Mesendoderm (in vitro differentiated cells): ENCODE measurements at regions not wholly inside any gene's neighbourhood (a gene's known extent, or its start where the extent isn't known, plus 50 kb on each side); places are given as distances from the start of the nearest gene placed in this dataset.

ENCODE experiments used
- DNase-seq: peaks from one replicate; pipeline ENCODE4 v3.0.0; 2013
- H2AK5ac ChIP-seq: 2 replicates; pipeline ENCODE4 v1.6.1; 2013; ENCODE audit warnings: low read length, inconsistent platforms
- H2BK120ac ChIP-seq: 2 replicates; pipeline ENCODE4 v1.6.1; 2013; ENCODE audit warnings: low read depth, mild to moderate bottlenecking, low read length, moderate library complexity, mixed read lengths
- H2BK15ac ChIP-seq: replicated peaks from 2 replicates; pipeline ENCODE4 v1.6.1; 2013; ENCODE audit warnings: low read depth, mild to moderate bottlenecking, moderate library complexity
- H2BK5ac ChIP-seq: 2 replicates; pipeline ENCODE4 v1.6.1; 2013; ENCODE audit warnings: low read length, inconsistent platforms
- H3K18ac ChIP-seq: 2 replicates; pipeline ENCODE4 v1.6.1; 2013; ENCODE audit warnings: mild to moderate bottlenecking, low read length, mixed read lengths
- H3K23ac ChIP-seq: one replicate; pipeline ENCODE4 v1.6.1; 2013; ENCODE audit warnings: low read length
- H3K27ac ChIP-seq: 2 replicates; pipeline ENCODE4 v1.5.1; 2013; ENCODE audit warnings: low read depth, mild to moderate bottlenecking, inconsistent platforms, low read length, moderate library complexity
- H3K27me3 ChIP-seq: 2 replicates; pipeline ENCODE4 v1.6.1; 2013; ENCODE audit warnings: low read length, control low read depth, mild to moderate bottlenecking, inconsistent platforms; ENCODE audit not compliant: insufficient read depth, poor library complexity
- H3K36me3 ChIP-seq: 2 replicates; pipeline ENCODE4 v1.6.1; 2013; ENCODE audit warnings: low read length, inconsistent platforms; ENCODE audit not compliant: control insufficient read depth, insufficient read depth
- H3K4ac ChIP-seq: one replicate; pipeline ENCODE4 v1.6.1; 2013; ENCODE audit warnings: low read depth, mild to moderate bottlenecking, low read length, moderate library complexity
- H3K4me1 ChIP-seq: 2 replicates; pipeline ENCODE4 v1.6.1; 2013; ENCODE audit warnings: low read depth, low read length, inconsistent platforms; ENCODE audit not compliant: control insufficient read depth
- H3K4me2 ChIP-seq: 2 replicates; pipeline ENCODE4 v1.6.1; 2013; ENCODE audit warnings: low read length
- H3K4me3 ChIP-seq: 2 replicates; pipeline ENCODE4 v1.5.1; 2013; ENCODE audit warnings: mild to moderate bottlenecking, low read length
- H3K56ac ChIP-seq: one replicate; pipeline ENCODE4 v1.6.1; 2013; ENCODE audit warnings: low read length
- H3K79me1 ChIP-seq: 2 replicates; pipeline ENCODE4 v1.6.1; 2013; ENCODE audit warnings: low read length, inconsistent platforms
- H3K79me2 ChIP-seq: 2 replicates; pipeline ENCODE4 v1.6.1; 2013; ENCODE audit warnings: mild to moderate bottlenecking, low read length; ENCODE audit not compliant: control insufficient read depth, insufficient read depth
- H3K9ac ChIP-seq: 2 replicates; pipeline ENCODE4 v1.6.1; 2013; ENCODE audit warnings: low read length, inconsistent platforms
- H4K5ac ChIP-seq: one replicate; pipeline ENCODE4 v1.6.1; 2013; ENCODE audit warnings: low read length
- H4K8ac ChIP-seq: one replicate; pipeline ENCODE4 v1.6.1; 2013; ENCODE audit warnings: low read depth, mild to moderate bottlenecking, control low read depth, low read length, moderate library complexity
- WGBS: extraction: QIAGEN DNeasy Blood & Tissue Kit; methylation state at CpG from one replicate; pipeline ENCODE4 v1.1.7; 2013; ENCODE audit warnings: low lambda C conversion rate, missing lambda C conversion rate; ENCODE audit not compliant: insufficient coverage; ENCODE audit errors: extremely low coverage; 5-methylcytosine and 5-hydroxymethylcytosine counted together

DNA sequence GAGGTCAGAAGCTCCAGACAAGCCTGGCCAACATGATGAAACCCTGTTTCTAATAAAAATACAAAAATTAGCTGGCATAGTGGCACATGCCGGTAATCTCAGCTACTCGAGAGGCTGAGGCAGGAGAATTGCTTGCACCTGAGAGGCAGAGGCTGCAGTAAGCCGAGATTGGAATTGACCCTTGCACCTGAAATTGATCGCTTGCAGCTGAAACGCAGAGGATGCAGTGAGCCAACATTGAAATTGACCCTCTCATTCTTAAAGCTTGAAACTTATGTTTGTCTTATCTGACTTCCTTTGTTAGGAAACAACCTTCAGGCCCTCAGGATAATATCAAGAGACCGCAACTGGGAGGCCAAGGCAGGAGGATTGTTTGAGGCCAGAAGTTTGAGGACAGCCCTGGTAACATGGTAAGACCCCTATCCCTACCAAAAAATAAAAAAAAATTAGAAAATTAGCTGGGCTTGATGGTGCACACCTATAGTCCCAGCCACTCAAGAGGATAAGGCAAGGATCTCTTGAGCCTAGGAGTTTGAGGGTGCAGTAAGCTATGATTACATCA, 376.6 kb upstream of the XYLT1 start:
- no peak for DNase-seq
- Histone ChIP-seq H3K9ac (no peak overlapping the region), H3K79me2 (no peaks in the 10 kb centered on the region), H3K27me3 (no peaks in the 10 kb centered on the region), H2AK5ac (no peak overlapping the region), H3K56ac (no peak overlapping the region), H3K79me1 (no peaks in the 10 kb centered on the region), H2BK5ac (no peak overlapping the region), H4K5ac (no peak overlapping the region), H3K4me1 (peaks cover 1% of the 10 kb centered on the region), H2BK120ac (no peak overlapping the region), H3K36me3 (no peaks in the 10 kb centered on the region), H4K8ac (no peak overlapping the region), H2BK15ac (no peak overlapping the region), H3K4ac (no peak overlapping the region), H3K23ac (no peak overlapping the region), H3K4me2 (no peak overlapping the region), H3K4me3 (no peak overlapping the region), H3K18ac (no peak overlapping the region), H3K27ac (no peak overlapping the region)
- WGBS = no CpG with 5 or more reads among the region's 6 CpGs

DNA sequence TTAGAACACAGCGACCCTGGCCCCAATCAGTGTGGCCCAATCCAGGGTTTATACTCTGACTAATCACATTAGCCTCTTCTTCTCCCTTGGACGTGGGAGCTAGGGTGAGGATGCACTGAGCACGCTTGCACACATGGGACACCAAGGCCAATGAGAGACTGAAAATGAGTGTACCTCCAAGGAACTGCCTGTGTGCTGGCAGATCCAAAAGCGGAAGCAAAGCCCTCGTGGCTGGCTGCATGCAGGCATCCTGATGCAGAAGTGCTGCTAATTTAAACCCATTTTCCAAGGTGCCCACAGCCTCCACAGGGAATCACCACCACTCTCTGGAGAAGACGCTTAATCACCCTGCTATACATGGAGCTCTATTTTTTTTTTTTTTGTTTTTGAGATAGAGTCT, 375.3 kb upstream of the XYLT1 start:
- Histone ChIP-seq H3K79me1 (no peaks in the 10 kb centered on the region), H3K4me1 (no peaks in the 10 kb centered on the region), H3K23ac (no peak overlapping the region), H2BK120ac (no peak overlapping the region), H3K4ac (no peak overlapping the region), H3K27me3 (no peaks in the 10 kb centered on the region), H3K56ac (no peak overlapping the region), H3K4me2 (no peak overlapping the region), H2BK5ac (no peak overlapping the region), H2BK15ac (no peak overlapping the region), H3K18ac (no peak overlapping the region), H3K27ac (no peak overlapping the region), H3K9ac (no peak overlapping the region), H3K4me3 (no peak overlapping the region), H3K79me2 (no peaks in the 10 kb centered on the region), H4K5ac (no peak overlapping the region), H3K36me3 (no peaks in the 10 kb centered on the region), H4K8ac (no peak overlapping the region), H2AK5ac (no peak overlapping the region)
- no CpG with 5 or more reads among the region's 6 CpGs for WGBS
- no peak for DNase-seq

DNA sequence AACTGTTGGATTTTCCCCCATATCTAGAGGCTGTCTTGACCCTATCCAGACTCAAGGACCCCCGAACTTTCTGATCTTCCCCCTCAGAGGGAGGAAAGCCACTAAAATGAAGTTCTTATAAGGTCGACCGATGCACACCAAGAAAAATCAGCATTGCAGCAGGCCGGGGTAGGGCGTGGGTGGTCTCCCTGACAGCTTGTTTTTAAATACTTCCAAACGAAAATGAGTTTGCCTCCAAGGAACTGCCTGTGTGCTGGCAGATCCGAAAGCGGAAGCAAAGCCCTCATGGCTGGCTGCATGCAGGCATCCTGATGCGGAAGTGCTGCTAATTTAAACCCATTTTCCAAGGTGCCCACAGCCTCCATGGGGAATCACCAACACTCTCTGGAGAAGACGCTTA, 374.3 kb upstream of the XYLT1 start:
- no peak overlapping the region for H3K27ac ChIP-seq
- no peaks in the 10 kb centered on the region for H3K36me3 ChIP-seq
- H4K8ac ChIP-seq = no peak overlapping the region
- H2BK5ac ChIP-seq = no peak overlapping the region
- H2BK15ac ChIP-seq = no peak overlapping the region
- no peaks in the 10 kb centered on the region for H3K27me3 ChIP-seq
- H4K5ac ChIP-seq = no peak overlapping the region
- no peak overlapping the region for H3K4me3 ChIP-seq
- H3K23ac ChIP-seq = no peak overlapping the region
- no peak overlapping the region for H3K4ac ChIP-seq
- no peak overlapping the region for H2BK120ac ChIP-seq
- H3K4me2 ChIP-seq = no peak overlapping the region
- H3K4me1 ChIP-seq = no peaks in the 10 kb centered on the region
- WGBS = no CpG with 5 or more reads among the region's 10 CpGs
- H3K56ac ChIP-seq = no peak overlapping the region
- no peak for DNase-seq
- H3K79me1 ChIP-seq = no peaks in the 10 kb centered on the region
- no peak overlapping the region for H2AK5ac ChIP-seq
- no peak overlapping the region for H3K9ac ChIP-seq
- H3K18ac ChIP-seq = no peak overlapping the region
- no peaks in the 10 kb centered on the region for H3K79me2 ChIP-seq

DNA sequence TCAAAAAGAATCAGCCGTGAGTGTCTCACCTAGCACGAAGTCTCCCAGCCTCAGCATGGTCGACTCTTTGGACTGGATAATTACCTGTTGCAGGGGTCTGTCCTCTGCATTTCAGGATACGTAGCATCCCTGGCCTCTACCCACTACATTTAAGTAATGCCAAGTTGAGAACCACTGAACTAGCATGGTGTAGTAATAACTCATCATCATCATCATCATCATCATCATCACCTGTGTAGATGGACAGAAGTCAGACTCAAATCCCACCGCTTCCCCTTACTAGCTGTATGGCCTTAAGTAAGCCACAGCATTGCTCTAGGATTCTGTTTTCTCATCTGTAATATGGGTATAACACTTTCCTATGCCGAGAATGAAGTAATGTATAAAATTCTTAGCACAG, 373.1 kb upstream of the XYLT1 start:
- H3K4ac ChIP-seq = no peak overlapping the region
- no CpG with 5 or more reads among the region's 6 CpGs for WGBS

DNA sequence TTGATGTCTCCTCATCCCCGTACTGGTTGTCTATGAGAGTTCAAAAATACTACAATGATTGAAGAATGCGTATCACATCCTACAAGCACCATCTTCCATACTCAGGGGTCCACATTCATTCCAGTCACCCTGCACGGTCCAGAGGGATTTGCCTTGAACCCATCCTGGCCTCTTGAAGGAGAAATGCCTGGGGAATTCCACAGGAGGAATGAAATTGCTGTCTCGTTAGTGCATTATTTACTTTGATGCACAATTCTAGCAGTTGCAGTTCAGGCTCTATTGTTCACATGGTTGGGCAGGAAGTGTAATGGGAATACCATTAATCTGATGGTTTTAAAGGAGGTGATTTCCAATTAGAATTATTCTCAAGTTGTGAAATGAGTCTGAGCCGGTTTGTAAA, 369.1 kb upstream of the XYLT1 start:
- H3K18ac ChIP-seq = no peak overlapping the region
- no peak overlapping the region for H4K8ac ChIP-seq
- H3K4ac ChIP-seq = no peak overlapping the region
- H3K56ac ChIP-seq = no peak overlapping the region
- peaks cover 3% of the 10 kb centered on the region for H3K4me1 ChIP-seq
- no peak overlapping the region for H4K5ac ChIP-seq
- no peak for DNase-seq
- no peak overlapping the region for H3K9ac ChIP-seq
- no peak overlapping the region for H3K27ac ChIP-seq
- H3K79me2 ChIP-seq = no peaks in the 10 kb centered on the region
- H3K4me3 ChIP-seq = no peak overlapping the region
- H2BK5ac ChIP-seq = no peak overlapping the region
- no peak overlapping the region for H2AK5ac ChIP-seq
- WGBS = no CpG with 5 or more reads among the region's 5 CpGs
- no peaks in the 10 kb centered on the region for H3K36me3 ChIP-seq
- H3K27me3 ChIP-seq = no peaks in the 10 kb centered on the region
- H3K23ac ChIP-seq = no peak overlapping the region
- H3K4me2 ChIP-seq = no peak overlapping the region
- no peak overlapping the region for H2BK15ac ChIP-seq
- H2BK120ac ChIP-seq = no peak overlapping the region
- no peaks in the 10 kb centered on the region for H3K79me1 ChIP-seq

More for the DNA sequence above, 373.1 kb upstream of the XYLT1 start:
- Histone ChIP-seq H3K79me1 (no peaks in the 10 kb centered on the region), H3K27me3 (no peaks in the 10 kb centered on the region), H3K9ac (no peak overlapping the region), H3K27ac (no peak overlapping the region), H3K36me3 (no peaks in the 10 kb centered on the region), H2BK15ac (no peak overlapping the region), H4K8ac (no peak overlapping the region), H4K5ac (no peak overlapping the region), H3K18ac (no peak overlapping the region), H3K4me1 (no peaks in the 10 kb centered on the region), H3K79me2 (no peaks in the 10 kb centered on the region), H2BK120ac (no peak overlapping the region), H2BK5ac (no peak overlapping the region), H3K56ac (no peak overlapping the region), H2AK5ac (no peak overlapping the region), H3K4me2 (no peak overlapping the region), H3K23ac (no peak overlapping the region), H3K4me3 (no peak overlapping the region)
- DNase-seq = no peak

DNA sequence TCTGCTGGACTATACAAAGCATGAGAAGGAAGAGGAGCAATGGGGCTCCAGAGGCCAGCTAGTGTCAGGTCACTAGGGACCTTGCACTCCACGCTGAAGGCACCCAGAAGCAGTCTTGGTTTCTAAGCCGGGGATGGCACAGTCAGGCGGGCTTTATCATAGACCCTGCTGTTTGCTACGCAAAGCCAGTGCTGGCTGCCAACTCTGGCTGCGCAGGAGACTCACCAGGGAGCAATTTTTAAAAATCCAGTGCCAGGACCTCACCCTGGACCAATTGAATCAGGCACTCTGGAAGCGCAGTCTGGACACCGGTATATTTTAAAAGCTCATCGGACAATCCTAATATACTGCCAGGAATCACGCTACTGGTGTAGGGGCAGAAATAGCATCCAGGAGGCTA, 368.5 kb upstream of the XYLT1 start:
- WGBS = no CpG with 5 or more reads among the region's 9 CpGs
- no peak overlapping the region for H3K27ac ChIP-seq

More for the DNA sequence above, 368.5 kb upstream of the XYLT1 start:
- peaks cover 3% of the 10 kb centered on the region for H3K4me1 ChIP-seq
- no peak overlapping the region for H3K9ac ChIP-seq
- H4K8ac ChIP-seq = no peak overlapping the region
- H3K4me2 ChIP-seq = no peak overlapping the region
- no peak overlapping the region for H2BK120ac ChIP-seq
- H3K4ac ChIP-seq = no peak overlapping the region
- H2BK15ac ChIP-seq = no peak overlapping the region
- H3K79me1 ChIP-seq = no peaks in the 10 kb centered on the region
- H3K79me2 ChIP-seq = no peaks in the 10 kb centered on the region
- no peaks in the 10 kb centered on the region for H3K27me3 ChIP-seq
- no peak overlapping the region for H2AK5ac ChIP-seq
- H3K18ac ChIP-seq = no peak overlapping the region
- H3K23ac ChIP-seq = no peak overlapping the region
- H3K56ac ChIP-seq = no peak overlapping the region
- no peak for DNase-seq
- H4K5ac ChIP-seq = no peak overlapping the region
- no peak overlapping the region for H2BK5ac ChIP-seq
- H3K36me3 ChIP-seq = no peaks in the 10 kb centered on the region
- H3K4me3 ChIP-seq = no peak overlapping the region
